ENCODE measurements at regions not wholly inside any gene's neighbourhood (a gene's known extent, or its start where the extent isn't known, plus 50 kb on each side); places are given as distances from the start of the nearest gene placed in this dataset.

DNA sequence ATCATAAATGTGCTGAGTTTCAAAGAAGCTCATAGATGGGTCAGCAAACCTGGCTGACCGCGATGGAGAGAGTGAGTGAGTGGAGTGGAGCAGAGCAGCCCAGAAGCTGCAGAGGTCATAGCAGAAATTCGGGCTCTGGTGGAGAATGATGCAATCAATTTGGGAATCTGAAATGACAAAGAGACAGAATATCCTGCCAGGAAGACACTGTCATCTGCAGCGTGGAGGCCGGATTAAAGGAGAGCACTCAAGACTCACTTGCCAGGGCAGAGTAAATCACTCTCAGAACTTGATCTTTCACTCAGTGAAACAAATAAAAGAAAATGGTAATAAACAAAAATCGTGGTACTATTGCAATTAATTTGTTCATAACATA, 109.6 kb upstream of the RREB1 start:
- TF ChIP-seq, protein P1, sequence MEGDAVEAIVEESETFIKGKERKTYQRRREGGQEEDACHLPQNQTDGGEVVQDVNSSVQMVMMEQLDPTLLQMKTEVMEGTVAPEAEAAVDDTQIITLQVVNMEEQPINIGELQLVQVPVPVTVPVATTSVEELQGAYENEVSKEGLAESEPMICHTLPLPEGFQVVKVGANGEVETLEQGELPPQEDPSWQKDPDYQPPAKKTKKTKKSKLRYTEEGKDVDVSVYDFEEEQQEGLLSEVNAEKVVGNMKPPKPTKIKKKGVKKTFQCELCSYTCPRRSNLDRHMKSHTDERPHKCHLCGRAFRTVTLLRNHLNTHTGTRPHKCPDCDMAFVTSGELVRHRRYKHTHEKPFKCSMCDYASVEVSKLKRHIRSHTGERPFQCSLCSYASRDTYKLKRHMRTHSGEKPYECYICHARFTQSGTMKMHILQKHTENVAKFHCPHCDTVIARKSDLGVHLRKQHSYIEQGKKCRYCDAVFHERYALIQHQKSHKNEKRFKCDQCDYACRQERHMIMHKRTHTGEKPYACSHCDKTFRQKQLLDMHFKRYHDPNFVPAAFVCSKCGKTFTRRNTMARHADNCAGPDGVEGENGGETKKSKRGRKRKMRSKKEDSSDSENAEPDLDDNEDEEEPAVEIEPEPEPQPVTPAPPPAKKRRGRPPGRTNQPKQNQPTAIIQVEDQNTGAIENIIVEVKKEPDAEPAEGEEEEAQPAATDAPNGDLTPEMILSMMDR (IDR thresholded peaks at IDR 0.05): no peak
- no peak for TF ChIP-seq POLR2AphosphoS5 (IDR thresholded peaks at IDR 0.05)
- TF ChIP-seq EP300 (IDR thresholded peaks at IDR 0.05): no peak
